HG03025 (cell line): ENCODE measurements at regions not wholly inside any gene's neighbourhood (a gene's known extent, or its start where the extent isn't known, plus 50 kb on each side); places are given as distances from the start of the nearest gene placed in this dataset.
"Not testable (repeated sequence)": the region's sequence is repeated elsewhere in the genome, so short reads cannot be mapped to it uniquely, and the experiment has no call there.

Source experiments
- ATAC-seq: cut with Tn5 transposase; IDR thresholded peaks from one replicate; pipeline ENCODE4 v1.9.1; 2021; ENCODE audit warnings: mild to moderate bottlenecking, moderate library complexity; ENCODE audit not compliant: unreplicated experiment, low FRiP score

GRCh38 chr7:79513261-79513660 is 59.8 kb upstream of the MAGI2 start:
- no peak for ATAC-seq

DNA sequence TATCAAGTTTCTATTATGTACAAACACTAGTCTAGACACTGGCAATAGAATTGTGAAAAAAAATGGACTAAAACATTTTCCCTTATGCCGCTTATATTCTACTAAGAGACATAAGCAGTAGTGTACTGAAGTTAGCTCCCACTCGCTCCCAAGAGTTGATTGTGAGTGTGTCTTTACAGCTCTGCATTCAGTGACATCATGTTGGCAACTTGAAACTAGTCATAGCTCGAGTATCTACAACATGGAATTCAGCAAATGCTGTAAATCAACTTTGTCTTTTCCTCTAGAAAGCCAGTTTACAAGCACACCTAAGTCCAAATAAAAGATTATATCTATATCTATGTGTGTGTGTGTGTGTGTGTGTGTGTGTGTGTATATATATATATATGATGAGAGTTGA is 58.8 kb upstream of the MAGI2 start:
- no peak for ATAC-seq

DNA sequence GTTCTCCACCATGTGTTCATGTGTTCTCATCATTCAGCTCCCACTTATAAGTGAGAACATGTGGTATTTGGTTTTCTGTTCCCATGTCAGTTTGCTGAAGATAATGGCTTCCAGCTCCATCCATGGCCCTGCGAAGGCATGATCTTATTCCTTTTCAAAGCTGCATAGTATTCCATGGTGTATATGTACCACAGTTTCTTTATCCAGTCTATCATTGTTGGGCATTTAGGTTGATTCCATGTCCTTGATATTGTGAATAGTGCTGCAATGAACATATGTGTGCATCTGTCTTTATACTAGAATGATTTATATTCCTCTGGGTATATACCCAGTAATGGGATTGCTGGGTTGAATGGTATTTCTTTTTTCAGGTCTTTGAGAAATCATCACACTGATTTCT is 57.6 kb upstream of the MAGI2 start:
- not testable (repeated sequence) for ATAC-seq

DNA sequence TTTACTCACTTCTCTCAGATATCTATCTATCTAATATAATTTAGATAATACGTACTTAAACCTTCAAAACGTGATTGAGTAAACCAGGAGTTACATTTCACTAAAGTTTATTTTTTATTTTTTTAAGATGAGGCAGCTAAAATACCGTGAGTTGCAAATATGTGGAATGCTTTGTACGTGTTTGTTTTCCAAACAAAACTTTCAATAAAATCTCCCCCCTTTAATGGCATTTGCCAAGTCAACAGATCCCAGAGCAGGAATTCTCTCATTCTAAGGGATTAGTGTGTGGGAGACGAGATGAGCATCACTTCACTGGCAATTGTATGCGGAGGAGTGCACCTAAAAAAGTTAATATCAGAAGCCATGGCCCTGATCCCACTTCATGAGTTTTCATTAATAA is 53.7 kb upstream of the MAGI2 start:
- ATAC-seq, result no peak

DNA sequence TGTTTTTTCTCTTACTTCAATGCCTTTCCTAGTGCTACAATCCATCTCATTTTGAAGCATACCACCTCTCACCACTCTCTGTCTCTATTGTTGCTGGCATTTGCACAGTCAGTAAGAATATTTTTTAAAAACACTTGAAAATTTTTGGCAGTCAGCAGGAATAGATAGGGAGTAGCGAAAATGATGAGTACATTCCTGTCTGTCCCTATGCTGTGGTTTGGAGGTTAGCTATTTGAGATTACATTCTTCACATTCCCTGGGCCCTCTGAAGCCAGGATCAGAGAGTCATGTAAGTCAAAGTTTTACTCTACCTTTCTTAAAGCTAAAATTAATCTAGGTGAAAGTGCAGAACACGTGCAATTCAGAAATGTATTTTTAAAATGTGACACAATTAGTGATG is 53.0 kb upstream of the MAGI2 start:
- no peak for ATAC-seq

DNA sequence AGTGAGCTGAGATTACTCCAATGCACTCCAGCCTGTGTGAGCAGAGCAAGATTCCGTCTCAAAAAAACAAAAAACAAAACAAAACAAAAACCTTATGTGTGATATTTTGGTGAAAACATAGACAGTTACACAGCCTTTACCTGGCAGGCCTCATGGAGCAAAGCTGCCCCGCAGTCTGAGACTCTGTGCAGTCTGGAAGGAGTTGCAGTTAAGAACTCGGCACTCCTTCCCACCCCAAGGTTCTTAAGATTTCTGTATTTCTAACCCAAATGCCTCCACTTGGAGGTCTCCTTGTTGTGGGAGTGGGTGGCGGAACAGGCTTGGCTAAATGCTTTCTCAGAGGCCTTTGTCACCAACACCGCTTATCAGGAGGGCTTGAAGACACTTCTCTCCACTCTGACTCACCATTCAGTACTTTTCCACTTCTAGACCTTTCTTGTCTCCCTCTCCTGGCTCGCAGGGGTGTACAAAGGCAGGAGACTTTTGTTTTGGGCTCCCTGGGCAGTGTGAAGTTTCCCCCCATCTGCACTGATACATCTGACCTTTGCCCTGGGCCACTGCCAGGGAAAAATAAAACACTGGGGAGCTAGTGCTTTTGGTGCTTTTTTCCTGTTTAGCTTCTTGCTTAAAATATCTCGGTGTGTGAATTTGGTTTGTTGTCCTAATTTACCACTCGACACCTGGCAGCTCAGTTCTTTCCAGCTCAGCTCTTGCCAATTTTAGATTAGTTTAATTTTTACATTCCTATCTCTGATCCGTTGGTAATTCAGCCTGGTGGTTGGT is 51.3 kb upstream of the MAGI2 start:
- no peak for ATAC-seq
